NCI-H524 (cell line): ENCODE measurements at regions not wholly inside any gene's neighbourhood (a gene's known extent, or its start where the extent isn't known, plus 50 kb on each side); places are given as distances from the start of the nearest gene placed in this dataset.

ENCODE experiments used
- DNase-seq, 2 experiments: peaks; one replicate each; lab custom pipeline; 2025; lab: John Stamatoyannopoulos, UW

DNA sequence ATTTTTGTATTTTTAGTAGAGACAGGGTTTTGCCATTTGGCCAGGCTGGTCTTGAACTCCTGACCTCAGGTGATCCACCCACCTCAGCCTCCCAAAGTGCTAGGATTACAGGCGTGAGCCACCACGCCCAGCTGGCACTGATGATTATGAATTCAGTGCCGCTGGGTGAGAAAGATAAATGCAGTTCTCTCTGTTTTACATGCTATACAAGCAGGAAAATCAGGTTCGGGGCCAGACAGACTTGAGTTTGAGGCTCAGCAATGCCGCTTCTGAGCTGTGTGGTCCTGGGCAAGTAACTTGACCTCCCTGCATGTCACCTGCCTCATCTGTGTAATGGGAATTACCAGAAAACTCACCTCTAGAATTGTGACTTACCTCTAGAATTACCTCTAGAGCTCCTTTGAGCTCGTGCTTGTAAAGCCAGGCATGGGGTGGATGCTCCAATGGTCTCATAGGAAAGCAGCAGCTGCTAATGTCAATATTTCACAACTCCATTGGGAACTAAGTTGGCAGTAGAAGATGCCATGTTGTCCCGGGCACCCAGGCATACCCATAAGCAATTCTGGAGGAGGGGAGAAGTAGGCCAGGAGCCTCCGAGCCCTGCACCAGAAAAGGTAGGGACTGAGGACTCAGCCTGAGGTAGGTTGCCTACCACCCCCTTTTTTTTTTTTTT is 119.8 kb upstream of the SLC25A33 start:
- DNase-seq = no peak

DNA sequence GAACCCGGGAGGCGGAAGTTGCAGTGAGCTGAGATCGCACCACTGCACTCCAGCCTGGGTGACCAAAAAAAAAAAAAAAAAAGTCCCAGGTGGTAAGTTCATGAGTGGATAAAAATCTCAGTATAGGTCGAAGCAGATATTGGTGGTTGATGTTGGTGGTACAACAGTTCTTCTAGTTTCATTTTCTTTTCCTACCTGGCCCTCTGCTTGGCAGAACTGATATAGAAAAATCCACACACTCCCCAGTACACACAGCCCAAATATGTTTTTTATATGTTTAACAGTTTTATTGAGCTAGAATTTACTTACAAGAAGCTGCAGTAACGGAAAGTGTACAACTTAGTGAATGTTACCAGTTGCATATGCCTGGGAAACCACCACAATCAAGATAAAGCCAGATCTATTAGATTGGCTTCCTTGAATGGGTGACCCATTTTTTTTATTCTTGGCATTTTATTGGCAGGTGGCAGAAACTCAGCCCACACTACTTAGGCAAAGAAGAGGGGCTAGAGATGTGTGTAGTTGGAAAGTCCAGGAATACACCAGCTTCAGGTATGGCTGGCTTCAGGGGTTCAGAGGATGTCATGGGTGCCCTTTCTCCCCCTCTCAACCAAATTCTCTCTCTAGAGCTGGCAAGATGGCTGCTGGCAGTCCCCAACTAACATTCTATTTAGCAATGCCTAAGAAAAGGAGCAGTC is 118.3 kb upstream of the SLC25A33 start:
- DNase-seq = no peak

DNA sequence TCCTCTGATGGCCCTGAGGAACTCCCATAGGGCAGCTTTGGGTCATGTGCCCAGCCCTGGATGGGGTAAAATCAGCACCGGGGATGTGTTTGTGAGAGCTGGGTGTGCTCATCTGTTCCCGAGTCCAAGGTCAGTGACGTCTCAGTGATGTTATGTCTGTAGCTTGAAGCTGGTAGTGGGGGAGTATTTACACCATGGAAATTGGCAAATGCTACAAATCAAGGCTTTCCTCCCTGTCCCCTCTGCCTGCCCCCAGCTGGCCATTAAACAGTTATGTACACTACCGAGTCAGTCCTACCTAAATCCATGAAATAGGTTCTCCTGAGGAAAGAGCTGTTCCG is 117.8 kb upstream of the SLC25A33 start:
- no peak for DNase-seq

DNA sequence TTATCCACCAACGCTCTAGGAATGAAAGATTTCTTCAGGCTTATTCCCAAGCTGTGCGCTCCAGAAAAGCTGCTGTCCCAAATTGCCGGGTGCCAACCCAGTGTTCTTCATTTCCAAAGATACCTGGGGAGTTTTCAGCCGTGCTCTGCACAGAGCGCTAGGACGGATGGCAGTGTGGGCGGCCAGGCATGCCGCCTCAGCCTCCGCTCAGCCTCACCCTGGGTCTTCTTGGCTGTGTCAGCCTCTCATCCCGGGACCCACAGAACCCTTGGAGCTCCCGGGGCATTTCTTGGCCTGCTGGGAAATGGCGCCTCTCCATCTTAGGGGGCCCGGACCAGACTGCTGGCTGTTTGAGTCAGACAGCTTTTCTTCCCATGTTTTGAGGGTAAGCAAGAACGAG is 116.9 kb upstream of the SLC25A33 start:
- peak in 1 of 2 experiments; percentile 33 for DNase-seq

DNA sequence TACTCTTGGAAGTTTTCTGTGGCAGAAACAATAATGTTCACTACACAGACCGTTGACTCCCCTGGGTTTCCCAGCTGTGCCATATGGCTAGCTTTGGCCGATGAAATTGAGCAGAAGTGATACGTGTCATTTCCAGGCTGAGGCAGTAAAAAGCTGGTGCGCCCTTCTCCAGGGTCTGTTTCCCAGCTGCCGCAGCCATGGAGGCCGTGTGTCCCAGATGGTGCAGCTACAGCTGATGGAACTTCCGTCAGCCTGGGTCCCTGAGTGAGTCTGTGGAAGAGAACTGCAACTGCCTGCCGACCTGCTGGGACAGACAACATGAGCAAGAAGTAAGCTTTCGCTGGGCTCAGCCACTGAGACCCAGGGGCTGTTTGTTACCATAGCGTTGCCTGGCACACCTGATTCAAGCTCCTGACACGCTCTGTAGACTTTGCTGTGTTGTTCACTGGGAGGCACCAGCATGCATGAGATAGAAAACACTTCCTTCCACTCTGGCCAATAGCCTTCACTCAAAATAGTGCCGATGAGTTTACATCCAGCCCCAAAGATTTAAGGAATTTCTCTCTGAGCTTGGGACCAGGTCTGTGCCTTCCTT is 116.3 kb upstream of the SLC25A33 start:
- DNase-seq = peak; percentile 88 to 94

DNA sequence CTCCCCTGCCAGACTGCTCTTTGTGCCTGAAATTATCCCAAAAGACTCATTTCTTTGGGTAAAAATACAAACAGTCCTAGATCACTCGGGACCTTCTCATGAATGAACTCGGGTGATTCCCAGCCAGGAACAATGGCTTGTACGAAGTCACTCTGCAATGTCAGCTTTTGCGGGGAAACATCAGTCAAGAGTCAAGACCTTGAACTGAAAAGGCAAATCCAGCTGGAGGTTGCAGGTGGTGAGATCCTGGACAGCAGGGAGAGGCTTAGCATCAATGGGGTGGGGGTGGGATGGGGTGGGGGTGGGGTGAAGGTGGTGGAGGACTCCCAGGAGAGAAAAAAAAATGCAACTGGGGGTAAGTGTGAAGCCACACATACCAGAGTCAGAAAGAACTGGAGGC is 115.0 kb upstream of the SLC25A33 start:
- peak in 1 of 2 experiments; percentile 12 for DNase-seq

DNA sequence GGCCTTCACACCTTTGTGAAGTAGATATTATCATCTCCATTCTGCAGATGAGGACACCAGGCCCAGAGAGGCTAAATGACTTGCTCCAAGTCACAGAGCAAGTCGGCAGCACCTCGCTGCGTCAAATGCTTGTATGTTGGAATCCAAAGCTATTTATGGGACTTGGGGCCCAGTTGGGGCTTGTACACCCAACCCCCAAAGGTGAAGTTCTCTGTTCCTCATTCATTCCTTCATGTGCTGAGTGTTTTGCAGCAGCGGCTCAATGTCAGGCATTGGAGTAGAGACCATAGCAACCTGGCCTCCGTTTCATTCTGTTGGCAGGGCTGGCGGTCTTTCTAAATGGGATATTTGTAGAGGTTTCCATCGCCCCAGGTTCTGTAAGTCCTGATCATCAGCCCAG is 113.4 kb upstream of the SLC25A33 start:
- no peak for DNase-seq

DNA sequence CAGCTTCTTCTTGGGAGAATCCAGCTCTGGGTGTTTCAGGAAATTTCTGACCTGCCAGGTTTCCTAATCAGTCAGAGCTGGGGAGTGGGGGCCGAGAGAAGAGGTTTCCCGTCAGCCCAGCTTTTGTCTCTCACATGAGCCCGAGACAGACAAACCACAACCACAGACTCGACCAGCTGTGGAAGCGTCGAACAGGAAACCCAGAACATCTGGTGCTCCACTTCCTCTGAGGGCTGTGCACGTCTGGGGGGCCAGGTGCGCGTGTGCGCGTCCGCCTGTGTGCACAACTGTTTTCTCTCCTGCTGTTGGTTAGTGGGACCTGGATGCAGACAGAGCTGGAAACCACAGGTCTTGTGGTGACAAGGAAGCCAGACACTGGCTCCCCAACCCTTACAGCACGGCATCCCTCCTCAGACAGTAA is 113.0 kb upstream of the SLC25A33 start:
- DNase-seq = peak in 1 of 2 experiments; percentile 56

DNA sequence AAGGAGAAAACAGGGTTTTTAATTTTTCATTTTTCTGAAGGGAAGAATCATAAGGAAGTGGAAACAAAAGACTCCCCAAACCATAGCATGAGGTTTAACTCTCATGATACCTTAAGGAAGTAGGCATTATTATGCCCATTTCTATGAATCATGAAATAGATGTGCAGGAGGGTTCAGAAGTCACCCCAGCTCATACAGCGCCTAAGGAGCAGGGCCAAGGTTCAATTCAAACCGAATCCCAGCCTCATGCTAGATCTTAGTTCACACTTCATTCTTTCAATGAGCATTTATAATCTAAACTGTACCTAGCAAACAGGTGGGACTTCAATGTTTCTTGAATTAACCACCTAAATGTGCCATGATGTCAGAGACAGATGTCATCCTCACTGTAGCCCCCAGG is 111.9 kb upstream of the SLC25A33 start:
- no peak for DNase-seq

DNA sequence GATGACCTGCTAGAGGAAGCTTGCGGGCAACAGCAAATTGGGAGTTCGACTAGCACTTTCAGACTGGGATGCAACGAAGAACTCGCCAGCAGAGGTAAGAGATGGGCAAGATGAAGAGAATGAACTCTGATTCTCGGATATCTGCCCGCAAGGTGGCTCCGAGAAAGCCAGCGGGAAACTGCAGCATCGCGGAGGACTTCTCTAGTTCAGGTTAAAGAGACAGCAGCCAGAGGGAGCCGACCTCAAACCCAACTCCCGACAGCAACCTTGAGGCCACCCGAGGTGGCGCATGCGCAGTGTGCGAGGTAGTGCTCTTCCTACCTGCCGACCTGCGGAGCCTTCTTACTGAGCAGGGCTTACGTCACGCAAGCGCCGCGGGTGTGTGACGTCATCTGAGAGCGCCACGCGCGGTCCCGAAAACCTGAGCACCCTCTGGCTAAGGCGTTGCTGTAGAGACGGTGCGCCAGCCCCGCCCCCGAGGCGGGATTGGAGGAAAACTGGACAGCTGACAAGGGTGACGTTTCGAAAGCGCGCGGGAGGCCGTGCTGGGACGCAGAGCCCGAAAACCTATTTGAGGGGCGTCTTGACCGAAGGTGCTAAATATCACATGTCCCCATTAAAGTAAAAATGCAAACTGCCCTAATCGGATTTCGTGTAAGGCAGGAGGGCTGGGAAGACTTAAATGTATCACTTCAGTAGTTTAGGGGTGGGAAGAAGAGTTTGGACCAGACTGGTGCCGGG is 110.5 kb upstream of the SLC25A33 start:
- DNase-seq = peak; percentile 96 to 99

DNA sequence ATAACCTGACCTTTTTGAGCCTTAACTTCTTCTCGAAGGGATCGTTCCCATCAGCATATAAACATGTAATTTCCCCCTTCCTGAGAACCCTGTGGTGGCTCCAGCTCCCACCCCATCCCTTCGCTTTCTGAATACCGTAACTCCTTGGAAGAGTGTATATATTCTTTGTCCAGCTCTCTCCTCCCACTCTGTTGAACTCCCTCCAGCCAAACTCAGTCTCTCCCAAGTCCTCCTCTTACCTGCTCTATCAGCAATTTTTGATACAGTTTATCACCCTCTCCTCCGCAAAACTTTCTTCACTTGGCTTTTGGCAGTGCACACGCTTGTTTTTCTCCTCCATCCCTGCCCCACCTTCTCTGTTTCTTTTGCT is 109.9 kb upstream of the SLC25A33 start:
- DNase-seq = no peak

DNA sequence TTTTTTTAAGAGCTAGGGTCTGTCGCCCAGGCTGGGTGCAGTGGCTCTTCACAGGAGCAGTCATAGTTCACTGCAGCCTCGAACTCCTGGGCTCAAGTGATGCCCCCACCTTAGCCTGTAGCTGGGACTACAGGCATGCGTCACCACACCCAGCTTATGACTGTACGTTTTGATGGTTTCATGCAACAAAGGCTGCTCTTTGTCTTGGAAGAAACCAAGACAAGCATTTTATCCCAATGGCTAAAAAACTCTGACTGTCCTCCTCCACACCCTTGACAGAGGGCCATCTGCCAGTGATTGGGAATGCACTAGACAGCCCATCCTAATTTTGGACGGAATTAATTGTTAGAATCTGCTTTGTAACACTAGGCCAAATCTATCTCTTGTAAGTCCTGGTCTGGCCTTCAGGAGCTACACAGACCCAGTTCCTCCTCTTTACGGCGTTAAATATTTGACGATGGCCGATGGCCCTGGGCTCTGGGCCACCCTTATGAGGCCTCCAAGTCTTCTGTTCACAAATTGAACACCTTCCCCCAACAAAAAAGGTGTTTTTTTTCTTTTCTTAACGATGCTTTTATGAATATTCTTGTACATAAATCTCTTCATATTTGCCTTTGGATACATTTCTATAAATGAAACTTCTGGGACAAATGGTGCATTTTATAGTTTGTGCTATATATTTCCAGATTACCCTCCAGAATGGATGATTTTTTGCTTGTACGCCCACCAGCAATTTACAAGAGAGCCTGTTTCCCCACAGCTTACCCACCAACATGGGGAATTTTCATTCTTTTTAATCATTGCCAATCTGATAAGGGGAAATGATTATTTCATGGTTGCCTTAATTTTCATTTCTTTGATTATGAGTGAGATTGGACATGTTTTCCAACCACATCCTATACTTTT is 104.8 kb upstream of the SLC25A33 start:
- DNase-seq = no peak

DNA sequence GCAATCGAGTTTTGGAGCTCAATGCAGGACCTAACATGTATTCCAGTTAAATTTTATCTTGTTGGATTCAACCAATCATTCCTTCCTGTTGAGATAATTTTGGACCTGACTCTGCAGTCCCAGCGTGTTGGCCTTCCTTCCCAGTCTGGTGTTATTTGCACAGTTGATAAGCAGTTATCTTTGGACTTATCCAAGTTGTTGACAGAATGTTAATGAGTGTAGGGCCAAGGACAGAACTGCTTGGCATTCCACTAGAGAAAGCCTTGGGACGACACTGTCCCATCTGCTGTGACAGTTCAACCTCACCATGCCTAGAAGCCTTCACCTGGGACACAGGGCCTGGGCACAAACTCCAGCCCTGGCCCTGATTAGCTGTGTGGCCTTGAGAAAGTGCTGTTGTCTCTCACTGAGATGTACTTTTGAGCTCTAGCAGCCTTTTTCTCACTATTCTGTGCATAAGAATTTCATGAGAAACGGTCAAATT is 104.1 kb upstream of the SLC25A33 start:
- no peak for DNase-seq

DNA sequence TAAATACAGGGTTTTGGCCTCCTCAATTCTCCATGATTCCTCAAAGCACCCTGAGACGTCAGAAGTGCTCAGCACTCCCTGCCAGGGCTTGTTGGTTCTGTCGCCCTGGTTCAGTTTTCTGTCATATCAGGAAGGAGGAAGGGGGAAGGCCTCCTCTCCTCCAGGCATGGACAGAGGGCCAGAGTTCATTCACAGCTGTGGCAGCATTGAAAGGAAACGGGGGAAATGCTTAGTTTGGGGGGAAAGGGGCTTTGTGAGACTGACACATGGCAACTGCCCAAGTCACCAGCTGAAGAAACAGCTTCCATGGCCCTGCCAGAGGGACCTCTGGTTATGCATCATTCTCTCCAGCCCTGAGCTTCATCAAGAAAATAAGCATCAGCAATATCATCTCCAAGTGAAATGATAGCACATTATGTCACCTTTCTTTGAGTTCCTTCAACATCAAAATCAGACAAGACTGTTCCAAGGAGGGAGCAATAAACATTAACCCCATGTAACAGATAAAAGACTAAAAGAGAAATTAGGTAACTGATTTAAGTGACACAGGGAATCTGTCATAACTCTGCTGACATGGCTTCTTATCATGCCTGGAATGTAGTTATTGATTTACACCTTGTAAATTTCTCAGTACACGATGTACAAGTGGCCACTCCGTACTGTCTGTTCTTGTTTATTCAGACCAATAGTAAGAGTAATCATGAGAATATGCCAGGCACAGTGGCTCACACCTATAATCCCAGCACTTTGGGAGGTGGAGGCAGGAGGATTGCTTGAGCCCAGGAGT is 103.2 kb upstream of the SLC25A33 start:
- no peak for DNase-seq

DNA sequence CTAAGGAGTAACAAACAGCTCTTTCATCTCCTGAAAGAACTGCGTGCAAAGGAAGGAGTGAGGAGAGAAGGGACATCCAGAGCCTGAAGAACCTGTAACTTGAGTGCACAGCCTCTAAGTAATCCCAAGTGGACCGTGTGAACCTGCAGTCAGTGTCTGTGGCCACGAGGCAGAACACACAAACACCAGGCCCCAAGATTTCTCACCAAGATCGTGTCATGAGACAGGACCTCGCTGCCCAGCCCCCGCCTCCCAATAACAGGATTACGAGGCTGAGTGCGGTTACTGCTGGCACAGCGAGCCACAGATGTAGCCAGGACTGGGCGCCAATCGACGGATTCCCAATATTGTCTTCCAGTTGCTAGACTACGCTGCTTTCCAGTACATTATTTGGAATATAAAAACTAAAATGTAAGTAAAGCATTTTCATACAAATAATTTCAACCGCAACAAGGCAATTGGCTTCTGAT is 101.3 kb upstream of the SLC25A33 start:
- DNase-seq = no peak

DNA sequence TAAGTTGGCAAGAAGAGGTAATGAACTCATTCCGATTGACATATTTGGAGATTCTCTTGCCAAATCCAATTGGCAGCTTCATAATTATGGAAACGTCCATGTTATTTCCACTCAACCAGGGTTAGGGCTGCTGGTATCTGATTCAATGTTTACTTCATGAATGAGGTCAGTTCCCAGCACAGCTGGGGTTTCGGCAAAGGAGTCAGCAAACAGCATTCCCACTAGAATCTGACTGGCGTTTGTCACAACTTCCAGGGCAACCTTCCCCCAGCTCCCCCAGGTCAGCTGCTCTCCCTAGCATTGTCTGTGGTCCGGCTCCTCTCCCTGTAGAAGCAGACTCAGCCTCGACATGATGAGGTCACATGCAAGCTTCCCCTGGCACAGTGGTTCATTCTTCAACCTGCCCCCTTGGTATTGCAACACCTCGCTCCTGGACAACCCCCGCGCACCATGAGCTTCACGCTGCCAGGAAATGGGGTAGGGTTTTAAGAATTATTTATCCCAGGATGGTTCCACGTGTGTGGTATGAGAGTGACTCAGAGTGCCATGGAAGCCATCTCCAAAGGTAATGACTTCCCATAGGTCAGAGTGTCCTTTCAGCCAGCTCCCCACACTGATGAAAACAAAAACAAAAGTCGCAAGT is 100.7 kb upstream of the SLC25A33 start:
- no peak for DNase-seq

DNA sequence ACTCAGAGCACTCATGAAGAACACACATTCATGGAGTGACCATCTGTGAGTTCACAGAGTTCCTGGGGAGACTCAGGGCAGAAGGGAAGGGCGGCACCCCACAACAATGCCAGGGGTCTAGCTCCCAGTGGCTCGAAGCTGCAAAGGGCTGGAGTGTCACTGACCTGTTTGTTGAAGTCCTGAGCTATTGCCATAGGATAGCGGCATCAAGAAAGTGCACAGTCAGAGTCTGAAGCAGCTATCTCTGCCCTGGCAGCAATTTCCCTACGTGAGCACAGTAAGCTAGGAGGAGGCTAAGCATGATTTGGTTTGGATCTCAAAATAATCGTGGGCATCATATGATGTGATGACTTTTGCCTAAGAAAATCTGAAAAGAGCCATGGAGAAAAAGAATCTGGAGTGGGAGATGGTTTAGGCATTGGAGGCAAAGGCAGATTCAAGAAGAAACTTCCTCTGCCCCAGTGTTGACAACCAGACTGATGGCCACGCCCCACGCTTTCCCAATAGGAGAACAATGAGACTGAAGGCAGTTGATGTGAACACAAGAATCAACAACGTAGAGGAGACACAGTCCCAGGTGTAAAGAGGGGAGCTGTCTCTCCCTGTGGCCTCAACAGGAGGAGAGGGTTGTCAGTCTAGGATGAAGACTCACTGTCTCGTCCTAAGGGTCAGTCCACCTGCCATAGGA is 100.0 kb upstream of the SLC25A33 start:
- no peak for DNase-seq

DNA sequence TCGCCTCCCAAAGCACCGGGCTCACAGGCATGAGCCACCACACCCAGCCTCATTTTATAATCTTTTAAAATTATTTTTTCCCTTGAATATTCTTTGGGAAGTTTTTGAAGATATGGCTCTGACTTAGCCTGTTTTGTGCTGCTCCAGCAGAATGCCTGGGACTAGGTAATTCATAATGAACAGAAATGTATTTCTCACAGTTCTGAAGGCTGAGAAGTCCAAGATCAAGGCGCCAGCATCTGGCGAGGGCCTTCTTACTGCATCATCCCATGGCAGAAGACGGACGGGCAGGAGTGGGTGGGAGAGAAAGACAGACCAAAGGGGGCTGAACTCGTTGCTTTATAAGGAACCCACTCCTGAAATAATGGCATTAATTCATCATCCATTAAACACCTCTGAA is 99.0 kb upstream of the SLC25A33 start:
- no peak for DNase-seq

DNA sequence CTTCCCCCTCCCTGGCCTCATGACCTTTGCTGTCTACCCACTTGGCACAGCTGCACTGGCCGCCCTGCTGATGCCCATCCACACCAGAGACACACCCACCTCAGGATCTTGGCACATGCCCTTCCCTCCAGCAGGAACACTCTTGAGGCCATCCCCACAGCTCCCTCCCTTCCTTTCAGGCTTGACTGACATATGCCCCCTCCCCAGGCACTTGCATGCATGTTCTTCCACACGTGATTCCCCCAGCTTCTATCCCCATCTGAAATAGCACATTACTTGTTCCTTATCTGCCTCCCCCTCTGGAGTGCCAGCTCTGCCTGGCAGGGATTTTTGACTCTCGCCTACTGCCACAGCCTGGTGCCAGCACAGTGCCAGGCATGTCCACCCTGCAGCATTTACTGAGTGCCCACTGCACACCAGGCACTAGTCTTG is 98.5 kb upstream of the SLC25A33 start:
- no peak for DNase-seq
